HL-60 (cell line): ENCODE measurements at regions not wholly inside any gene's neighbourhood (a gene's known extent, or its start where the extent isn't known, plus 50 kb on each side); places are given as distances from the start of the nearest gene placed in this dataset.

Experiments used
- CTCF ChIP-seq: IDR thresholded peaks from one replicate; pipeline ENCODE4 v1.5.1; 2011; ENCODE audit warnings: low read length, control low read depth, inconsistent platforms; ENCODE audit not compliant: insufficient read depth
- GABPA ChIP-seq: IDR thresholded peaks from 2 replicates; pipeline ENCODE4 v1.6.1; 2012; ENCODE audit warnings: low read depth
- POLR2AphosphoS5 ChIP-seq: IDR thresholded peaks from 2 replicates; pipeline ENCODE4 v1.6.1; 2012; ENCODE audit warnings: low read depth
- REST ChIP-seq: IDR thresholded peaks from 2 replicates; pipeline ENCODE4 v1.6.1; 2012; ENCODE audit warnings: low read depth; ENCODE audit not compliant: insufficient replicate concordance

GRCh38 chr10:107631876-107632275, 467.4 kb upstream of the SORCS1 start:
- TF ChIP-seq POLR2AphosphoS5 (no peak), CTCF (no peak), REST (no peak), GABPA (no peak)
